ENCODE measurements at regions not wholly inside any gene's neighbourhood (a gene's known extent, or its start where the extent isn't known, plus 50 kb on each side); places are given as distances from the start of the nearest gene placed in this dataset.
"Not testable (repeated sequence)": the region's sequence is repeated elsewhere in the genome, so short reads cannot be mapped to it uniquely, and the experiment has no call there.

GRCh38 chr4:149870008-149870407, 54.4 kb upstream of the IQCM start:
- DNase-seq, result no peak

- no peak for DNase-seq
These were observed 66.1 kb upstream of the IQCM start for GRCh38 chr4:149881744-149882143.

- DNase-seq, result no peak
These were observed 66.6 kb upstream of the IQCM start for GRCh38 chr4:149882251-149882650.

GRCh38 chr4:149884046-149884445, 68.4 kb upstream of the IQCM start:
- no peak for DNase-seq

GRCh38 chr4:149884529-149885181, 69.0 kb upstream of the IQCM start:
- DNase-seq, result no peak

DNA sequence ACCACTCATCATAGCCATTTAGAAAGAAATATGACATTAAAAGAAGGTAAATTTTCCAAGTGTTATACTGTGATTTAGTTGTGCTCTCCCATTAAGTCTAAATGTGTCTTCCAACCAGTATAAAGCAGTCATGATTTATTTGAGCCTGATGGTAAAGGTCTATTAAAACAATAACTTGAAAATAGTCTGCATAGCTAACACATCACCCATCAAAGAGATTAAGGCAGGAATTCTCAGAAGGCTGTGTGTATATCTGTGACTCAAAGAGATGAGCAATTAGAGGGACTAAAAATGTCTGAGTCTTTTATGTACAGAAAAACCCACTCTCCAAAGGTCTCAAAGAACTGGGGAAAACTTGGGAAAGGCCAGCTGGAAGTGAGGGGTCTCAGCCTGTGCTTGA, 70.3 kb upstream of the IQCM start:
- no peak for DNase-seq

DNA sequence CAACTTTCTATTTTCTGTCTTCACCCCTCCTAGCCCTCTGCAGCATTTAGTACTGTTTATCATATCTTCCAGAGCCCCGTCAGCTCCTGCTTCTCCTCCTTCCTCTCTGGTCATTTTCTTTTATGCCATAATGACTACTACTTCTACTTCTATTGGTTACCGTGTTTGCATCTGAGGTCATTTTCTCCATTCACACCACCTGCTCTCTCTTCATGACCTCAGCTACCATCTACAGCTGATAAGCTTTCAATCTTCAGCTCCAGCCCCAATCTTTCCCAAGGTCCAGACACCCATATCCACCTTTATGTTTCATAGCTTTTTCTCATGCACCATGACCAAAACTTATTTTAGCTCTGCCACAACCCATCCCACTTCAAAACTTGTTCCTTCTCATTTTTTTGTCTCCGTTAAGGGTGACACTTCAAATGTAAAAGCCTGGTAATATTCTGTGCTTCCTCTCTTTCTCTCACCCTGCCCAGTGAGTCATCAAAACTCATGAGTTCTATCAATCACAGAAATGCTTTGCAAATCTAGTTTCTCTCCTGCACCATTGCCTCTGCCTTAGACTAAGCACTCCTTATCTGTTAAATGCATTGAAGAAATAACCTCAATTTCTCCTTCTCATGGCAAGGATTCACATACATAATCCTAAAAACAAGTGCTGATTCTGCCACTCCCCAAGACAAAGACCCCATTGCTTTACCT, 71.3 kb upstream of the IQCM start:
- no peak for DNase-seq

- no peak for DNase-seq
These were observed 74.3 kb upstream of the IQCM start for GRCh38 chr4:149889991-149890390.

GRCh38 chr4:149890531-149890930, 74.9 kb upstream of the IQCM start:
- no peak for DNase-seq

- DNase-seq, result no peak
These were observed 75.8 kb upstream of the IQCM start for GRCh38 chr4:149891426-149891825.

DNA sequence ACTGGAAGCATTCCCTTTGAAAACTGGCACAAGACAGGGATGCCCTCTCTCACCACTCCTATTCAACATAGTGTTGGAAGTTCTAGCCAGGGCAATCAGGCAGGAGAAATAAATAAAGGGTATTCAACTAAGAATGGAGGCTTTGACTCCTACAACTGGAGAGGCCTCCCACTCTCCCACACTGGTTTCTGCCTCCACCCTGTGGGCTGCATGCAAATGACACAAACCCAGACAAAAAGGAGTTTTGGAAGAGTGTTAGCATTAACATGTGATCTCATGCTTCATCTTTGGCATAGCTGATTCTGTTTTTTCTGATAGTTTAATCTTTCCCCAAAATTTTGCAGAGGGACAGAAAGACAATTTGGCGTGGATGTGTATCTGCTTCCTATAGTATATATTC, 80.8 kb upstream of the IQCM start:
- no peak for DNase-seq

DNA sequence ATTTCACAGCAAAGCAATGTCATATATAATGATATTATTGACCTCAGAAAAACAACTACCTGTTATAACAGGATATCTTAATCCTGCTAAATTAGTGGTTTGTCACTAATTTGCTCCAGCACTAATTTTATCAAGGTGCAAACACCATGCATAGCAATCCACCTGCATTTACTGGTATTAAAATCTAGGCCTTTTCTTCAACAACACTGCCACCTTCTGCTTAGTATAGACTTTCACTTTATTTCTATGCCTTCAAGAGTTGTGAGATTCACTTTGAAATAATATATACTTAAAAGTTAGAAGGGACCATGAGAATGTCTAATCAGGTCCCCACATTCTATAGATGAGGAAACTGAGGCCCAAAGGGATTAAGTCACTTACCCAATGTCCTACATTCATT, 82.1 kb upstream of the IQCM start:
- DNase-seq, result no peak

GRCh38 chr4:149901128-149901527, 85.5 kb upstream of the IQCM start:
- no peak for DNase-seq

- DNase-seq, result no peak
These were observed 86.6 kb upstream of the IQCM start for GRCh38 chr4:149902242-149902641.

DNA sequence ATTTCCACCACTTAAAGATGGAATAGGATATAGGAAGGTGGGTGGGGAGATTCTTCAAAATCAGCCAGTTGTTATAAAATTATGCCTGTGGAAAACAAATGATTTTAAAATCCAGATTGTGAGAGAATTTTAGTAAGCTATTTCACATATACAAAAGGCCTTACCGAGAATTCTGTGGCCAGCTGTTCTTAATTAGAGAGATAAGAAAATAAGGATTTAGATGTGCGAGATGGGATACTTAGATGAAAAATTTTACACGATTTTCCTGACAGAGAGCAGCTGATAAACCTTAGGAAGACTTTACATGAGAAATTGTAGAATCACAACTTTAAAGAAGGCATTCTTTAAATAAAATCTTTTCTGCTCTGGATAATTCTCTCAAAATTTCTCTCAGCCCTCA, 94.5 kb upstream of the IQCM start:
- no peak for DNase-seq

DNA sequence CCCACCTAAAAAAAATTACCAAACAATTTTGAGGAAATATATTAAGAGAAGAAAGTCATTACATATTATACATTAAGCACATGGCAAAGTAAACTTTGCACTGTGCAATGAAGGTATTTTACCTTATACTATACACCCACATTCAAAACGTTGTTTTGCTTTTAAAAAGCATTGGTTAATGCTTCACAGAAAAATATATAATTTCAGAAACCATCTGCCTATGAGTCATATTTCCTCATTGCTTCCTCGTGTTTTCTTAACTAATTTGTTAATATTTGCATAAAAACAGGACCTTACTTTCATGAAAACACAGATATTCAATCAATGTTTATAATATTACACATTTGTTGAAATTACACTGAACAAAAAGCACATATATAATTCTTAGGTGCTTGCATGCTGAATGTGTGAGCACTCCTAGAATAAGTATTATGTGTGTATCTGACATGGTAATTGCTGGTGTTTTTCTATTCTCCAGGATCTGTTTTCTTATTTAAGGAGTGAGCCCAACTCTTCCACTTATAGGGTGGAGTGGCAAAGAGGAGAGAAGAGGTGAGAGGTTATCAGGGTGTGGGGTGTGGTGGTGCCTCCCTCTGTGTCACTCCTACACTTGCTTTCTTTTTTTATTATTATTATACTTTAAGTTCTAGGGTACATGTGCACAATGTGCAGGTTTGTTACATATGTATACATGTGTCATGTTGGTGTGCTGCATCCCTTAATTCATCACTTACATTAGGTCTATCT, 95.1 kb upstream of the IQCM start:
- DNase-seq, result no peak

- no peak for DNase-seq
These were observed 95.7 kb upstream of the IQCM start for GRCh38 chr4:149911354-149911753.

DNA sequence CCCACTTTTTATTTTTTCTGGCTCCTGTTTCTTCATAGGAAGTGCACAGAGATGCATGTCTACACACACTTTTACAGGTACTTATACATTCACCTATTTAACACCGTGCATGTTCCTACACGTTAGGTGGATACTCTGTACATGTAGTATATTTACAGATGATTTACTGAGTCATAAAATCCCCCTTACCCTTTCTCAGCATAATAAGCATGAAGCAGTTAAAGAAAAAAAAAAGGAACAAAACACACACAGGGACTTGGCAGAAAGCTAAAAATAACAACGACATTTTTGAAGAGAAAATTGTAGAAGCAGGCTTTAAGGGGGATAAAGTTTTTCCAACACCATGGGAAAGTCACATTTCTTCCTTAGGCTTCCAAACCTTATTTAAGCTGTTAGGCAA, 96.4 kb upstream of the IQCM start:
- DNase-seq, result no peak

- peak; percentile 11 for DNase-seq
These were observed 98.8 kb upstream of the IQCM start for GRCh38 chr4:149914119-149915115.

DNA sequence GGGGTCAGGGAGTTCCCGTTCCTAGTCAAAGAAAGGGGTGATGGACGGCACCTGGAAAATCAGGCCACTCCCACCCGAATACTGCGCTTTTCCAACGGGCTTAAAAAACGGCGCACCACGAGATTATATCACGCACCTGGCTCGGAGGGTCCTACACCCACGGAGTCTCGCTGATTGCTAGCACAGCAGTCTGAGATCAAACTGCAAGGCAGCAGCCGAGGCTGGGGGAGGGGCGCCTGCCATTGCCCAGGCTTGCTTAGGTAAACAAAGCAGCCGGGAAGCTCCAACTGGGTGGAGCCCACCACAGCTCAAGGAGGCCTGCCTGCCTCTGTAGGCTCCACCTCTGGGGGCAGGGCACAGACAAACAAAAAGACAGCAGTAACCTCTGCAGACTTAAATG, 100.1 kb upstream of the IQCM start:
- DNase-seq, result not testable (repeated sequence)

- no peak for DNase-seq
These were observed 108.1 kb upstream of the IQCM start for GRCh38 chr4:149923736-149924135.

DNA sequence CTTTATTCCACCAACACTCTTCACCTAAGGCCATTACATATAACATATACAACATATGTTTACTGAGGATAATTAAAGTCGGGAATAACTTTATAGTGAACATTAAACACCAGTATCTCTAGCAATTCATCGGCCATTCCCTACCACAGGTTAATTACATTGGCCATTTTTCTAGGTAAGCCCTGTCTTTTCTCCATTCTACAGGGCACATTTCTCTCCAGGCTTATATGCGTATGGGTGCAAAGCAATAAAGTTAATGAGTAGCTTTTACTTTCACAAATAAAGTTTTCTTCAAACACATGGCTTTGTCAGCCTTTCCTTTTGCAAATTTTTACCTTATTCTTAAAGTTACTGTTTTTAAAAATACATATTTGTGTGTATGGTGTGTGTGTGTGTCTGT, 111.9 kb upstream of the IQCM start:
- no peak for DNase-seq

GRCh38 chr4:149928507-149928906, 112.9 kb upstream of the IQCM start:
- no peak for DNase-seq

Data from stimulated activated CD4-positive, alpha-beta T cell treated with anti-CD3 and anti-CD28 coated beads, Interleukin-1b, Interleukin-23, amount 100 ng/mL, for 48 hours (primary cell).